Panc1 (cell line): ENCODE measurements at regions not wholly inside any gene's neighbourhood (a gene's known extent, or its start where the extent isn't known, plus 50 kb on each side); places are given as distances from the start of the nearest gene placed in this dataset.
"Not testable (repeated sequence)": the region's sequence is repeated elsewhere in the genome, so short reads cannot be mapped to it uniquely, and the experiment has no call there.

Source experiments
- ATAC-seq: fragments of 200-7000 bp; cut with Tn5 transposase; 2 replicates; pipeline ENCODE4 v1.9.1; 2020; ENCODE audit warnings: mild to moderate bottlenecking, moderate library complexity
- BruUV-seq: library from RNA; stranded (reverse); fragments of 400-500 nt; replicated peaks from 2 replicates; lab custom pipeline; 2021; lab: Mats Ljungman, UMichigan
- CTCF ChIA-PET: fragments of 300-600 bp; sonication (Branson Sonifier 250); formaldehyde crosslinking; loops from one replicate; lab custom pipeline; 2022; ENCODE audit warnings: antibody characterized with exemption; lab: Charles Lee
- POLR2A ChIA-PET: fragments of 300-600 bp; sonication (Branson Sonifier 250); formaldehyde crosslinking; loops from one replicate; lab custom pipeline; 2022; ENCODE audit warnings: antibody characterized with exemption; lab: Charles Lee
- DNase-seq: peaks from one replicate; pipeline ENCODE4 v3.0.0-alpha.2; 2010; ENCODE audit warnings: low read depth, low spot score
- H3K27ac ChIP-seq: 2 replicates; pipeline ENCODE4 v1.5.1; 2011; ENCODE audit warnings: mild to moderate bottlenecking, low read length, inconsistent platforms
- H3K27me3 ChIP-seq: fragments of 200-500 bp; sonication (Bioruptor generic); 2 replicates; pipeline ENCODE4 v1.6.0; 2014; ENCODE audit warnings: low read length, inconsistent platforms; ENCODE audit not compliant: control insufficient read depth, insufficient read depth
- H3K36me3 ChIP-seq: fragments of 200-500 bp; sonication (Bioruptor generic); 2 replicates; pipeline ENCODE4 v1.5.1; 2014; ENCODE audit warnings: inconsistent platforms, mild to moderate bottlenecking, low read length, moderate library complexity; ENCODE audit not compliant: control insufficient read depth, insufficient read depth
- H3K4me1 ChIP-seq: 2 replicates; pipeline ENCODE4 v1.5.1; 2011; ENCODE audit warnings: inconsistent platforms, mild to moderate bottlenecking, low read length, moderate library complexity; ENCODE audit not compliant: control insufficient read depth, insufficient read depth
- H3K4me3 ChIP-seq, 2 experiments: 2 replicates each; pipeline ENCODE4 v1.5.1; 2011 to 2012; ENCODE audit warnings: low read depth in 2 of 2, low read length in 2 of 2, mild to moderate bottlenecking in 2 of 2, inconsistent platforms in 1 of 2, moderate library complexity in 1 of 2
- H3K9me3 ChIP-seq: fragments of 200-500 bp; sonication (Bioruptor generic); 2 replicates; pipeline ENCODE4 v1.5.1; 2014; ENCODE audit warnings: low read depth, mild to moderate bottlenecking, inconsistent platforms, low read length, moderate library complexity; ENCODE audit not compliant: control insufficient read depth, insufficient read depth
- POLR2AphosphoS5 ChIP-seq: IDR thresholded peaks from 2 replicates; pipeline ENCODE4 v1.6.1; 2012; ENCODE audit warnings: mild to moderate bottlenecking, low read depth, low read length, moderate library complexity
- SIN3A ChIP-seq: IDR thresholded peaks from 2 replicates; pipeline ENCODE4 v1.6.1; 2012; ENCODE audit warnings: low read depth, mild to moderate bottlenecking, low read length, moderate library complexity, borderline replicate concordance; ENCODE audit not compliant: insufficient read depth
- TCF7L2 ChIP-seq: IDR thresholded peaks from 2 replicates; pipeline ENCODE4 v1.6.1; 2011; ENCODE audit warnings: mild to moderate bottlenecking, low read depth, low read length, inconsistent platforms
- in situ Hi-C: cut with HindIII; loops from 2 replicates; pipeline ENCODE4 v1.10.0; 2016; ENCODE audit warnings: low sequenced_read_pairs, low pct_unique_long_range_greater_than_20kb
- intact Hi-C: fragments of 100-400 bp; cut with micrococcal nuclease; formaldehyde crosslinking; loops from one replicate; pipeline ENCODE4 v1.10.0; 2022; ENCODE audit not compliant: unreplicated experiment
- TF ChIP-seq, protein P1 (sequence below), 2 experiments: IDR thresholded peaks; 2 replicates each; pipeline ENCODE4 v1.6.1; 2011 to 2012; ENCODE audit warnings: low read depth in 2 of 2, control low read depth in 1 of 2, low read length in 1 of 2, mild to moderate bottlenecking in 1 of 2, moderate library complexity in 1 of 2; ENCODE audit not compliant: insufficient read depth in 1 of 2
- TF ChIP-seq, protein P2 (sequence below): fragments of 450-650 bp; IDR thresholded peaks from 2 replicates; pipeline ENCODE4 v1.5.1; 2017; ENCODE audit warnings: mild to moderate bottlenecking

DNA sequence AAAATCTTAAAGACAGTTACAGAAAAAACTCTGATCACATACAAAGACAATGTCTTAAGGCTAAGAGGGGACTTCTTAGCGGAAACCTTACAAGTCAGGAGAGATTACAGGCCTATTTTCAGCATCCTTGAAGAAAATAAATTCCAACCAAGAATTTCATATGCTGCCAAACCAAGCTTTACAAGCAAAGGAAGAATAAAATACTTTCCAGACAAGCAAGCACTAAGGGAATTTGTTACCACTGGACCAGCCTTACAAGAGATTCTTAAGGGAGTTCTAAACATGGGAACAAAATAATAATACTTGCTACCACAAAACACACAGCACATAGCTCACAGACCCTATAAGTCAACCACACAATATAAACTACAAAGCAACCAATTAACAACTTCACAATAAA is 255.8 kb upstream of the ZFP42 start:
- DNase-seq, result no peak
- Histone ChIP-seq H3K27me3 (no peaks in the 10 kb centered on the region), H3K27ac (no peak overlapping the region), H3K4me3 (no peak overlapping the region), H3K9me3 (no peaks in the 10 kb centered on the region), H3K36me3 (no peaks in the 10 kb centered on the region), H3K4me1 (no peaks in the 10 kb centered on the region)
- intact Hi-C loops (no loop called here), in situ Hi-C loops (no loop called here)
- TF ChIP-seq POLR2AphosphoS5, result no peak
- no peak for TF ChIP-seq SIN3A
- TF ChIP-seq, protein P1, sequence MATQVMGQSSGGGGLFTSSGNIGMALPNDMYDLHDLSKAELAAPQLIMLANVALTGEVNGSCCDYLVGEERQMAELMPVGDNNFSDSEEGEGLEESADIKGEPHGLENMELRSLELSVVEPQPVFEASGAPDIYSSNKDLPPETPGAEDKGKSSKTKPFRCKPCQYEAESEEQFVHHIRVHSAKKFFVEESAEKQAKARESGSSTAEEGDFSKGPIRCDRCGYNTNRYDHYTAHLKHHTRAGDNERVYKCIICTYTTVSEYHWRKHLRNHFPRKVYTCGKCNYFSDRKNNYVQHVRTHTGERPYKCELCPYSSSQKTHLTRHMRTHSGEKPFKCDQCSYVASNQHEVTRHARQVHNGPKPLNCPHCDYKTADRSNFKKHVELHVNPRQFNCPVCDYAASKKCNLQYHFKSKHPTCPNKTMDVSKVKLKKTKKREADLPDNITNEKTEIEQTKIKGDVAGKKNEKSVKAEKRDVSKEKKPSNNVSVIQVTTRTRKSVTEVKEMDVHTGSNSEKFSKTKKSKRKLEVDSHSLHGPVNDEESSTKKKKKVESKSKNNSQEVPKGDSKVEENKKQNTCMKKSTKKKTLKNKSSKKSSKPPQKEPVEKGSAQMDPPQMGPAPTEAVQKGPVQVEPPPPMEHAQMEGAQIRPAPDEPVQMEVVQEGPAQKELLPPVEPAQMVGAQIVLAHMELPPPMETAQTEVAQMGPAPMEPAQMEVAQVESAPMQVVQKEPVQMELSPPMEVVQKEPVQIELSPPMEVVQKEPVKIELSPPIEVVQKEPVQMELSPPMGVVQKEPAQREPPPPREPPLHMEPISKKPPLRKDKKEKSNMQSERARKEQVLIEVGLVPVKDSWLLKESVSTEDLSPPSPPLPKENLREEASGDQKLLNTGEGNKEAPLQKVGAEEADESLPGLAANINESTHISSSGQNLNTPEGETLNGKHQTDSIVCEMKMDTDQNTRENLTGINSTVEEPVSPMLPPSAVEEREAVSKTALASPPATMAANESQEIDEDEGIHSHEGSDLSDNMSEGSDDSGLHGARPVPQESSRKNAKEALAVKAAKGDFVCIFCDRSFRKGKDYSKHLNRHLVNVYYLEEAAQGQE (IDR thresholded peaks at IDR 0.05; ENCODE audit: insufficient read depth in 1 of 2, low read depth in 2 of 2, low read length in 1 of 2), result no peak
- BruUV-seq, result no TSS peak
- ATAC-seq, result no peak
- POLR2A ChIA-PET, result no interaction called here
- CTCF ChIA-PET, result no interaction called here

DNA sequence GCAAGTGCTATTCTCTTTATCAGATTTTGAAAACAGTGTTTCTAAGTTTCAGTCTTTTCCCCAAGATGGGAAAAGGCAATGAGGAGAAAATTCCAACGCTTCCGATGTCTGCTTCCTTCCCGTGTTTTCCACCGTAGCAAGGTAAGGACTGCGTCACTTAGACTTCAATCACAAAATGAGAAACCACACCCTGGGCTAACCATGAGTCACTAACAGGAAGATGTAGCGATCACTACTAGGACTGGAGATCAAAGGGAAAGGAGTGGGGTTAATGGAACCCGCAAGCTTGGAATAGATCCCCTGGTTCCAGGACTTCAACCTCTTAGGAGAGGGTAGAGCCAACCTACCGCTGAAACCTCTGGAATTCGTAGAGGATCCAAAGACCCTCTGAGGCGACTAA is 250.7 kb upstream of the ZFP42 start:
- in situ Hi-C loops (no loop called here), intact Hi-C loops (no loop called here)
- H3K9me3 ChIP-seq, result no peaks in the 10 kb centered on the region
- no peak overlapping the region for H3K27ac ChIP-seq
- ChIA-PET CTCF (no interaction called here), POLR2A (no interaction called here)
- no TSS peak for BruUV-seq
- H3K27me3 ChIP-seq, result no peaks in the 10 kb centered on the region
- no peak for DNase-seq
- no peaks in the 10 kb centered on the region for H3K4me1 ChIP-seq
- no peaks in the 10 kb centered on the region for H3K36me3 ChIP-seq
- no peak overlapping the region for H3K4me3 ChIP-seq
- no peak for ATAC-seq
- TF ChIP-seq, protein P2, sequence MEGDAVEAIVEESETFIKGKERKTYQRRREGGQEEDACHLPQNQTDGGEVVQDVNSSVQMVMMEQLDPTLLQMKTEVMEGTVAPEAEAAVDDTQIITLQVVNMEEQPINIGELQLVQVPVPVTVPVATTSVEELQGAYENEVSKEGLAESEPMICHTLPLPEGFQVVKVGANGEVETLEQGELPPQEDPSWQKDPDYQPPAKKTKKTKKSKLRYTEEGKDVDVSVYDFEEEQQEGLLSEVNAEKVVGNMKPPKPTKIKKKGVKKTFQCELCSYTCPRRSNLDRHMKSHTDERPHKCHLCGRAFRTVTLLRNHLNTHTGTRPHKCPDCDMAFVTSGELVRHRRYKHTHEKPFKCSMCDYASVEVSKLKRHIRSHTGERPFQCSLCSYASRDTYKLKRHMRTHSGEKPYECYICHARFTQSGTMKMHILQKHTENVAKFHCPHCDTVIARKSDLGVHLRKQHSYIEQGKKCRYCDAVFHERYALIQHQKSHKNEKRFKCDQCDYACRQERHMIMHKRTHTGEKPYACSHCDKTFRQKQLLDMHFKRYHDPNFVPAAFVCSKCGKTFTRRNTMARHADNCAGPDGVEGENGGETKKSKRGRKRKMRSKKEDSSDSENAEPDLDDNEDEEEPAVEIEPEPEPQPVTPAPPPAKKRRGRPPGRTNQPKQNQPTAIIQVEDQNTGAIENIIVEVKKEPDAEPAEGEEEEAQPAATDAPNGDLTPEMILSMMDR, result no peak
- TF ChIP-seq SIN3A, result no peak
- TF ChIP-seq POLR2AphosphoS5, result no peak
- TF ChIP-seq TCF7L2, result no peak
- TF ChIP-seq, protein P1 (IDR thresholded peaks at IDR 0.05; ENCODE audit: insufficient read depth in 1 of 2, low read depth in 2 of 2, low read length in 1 of 2), result no peak

DNA sequence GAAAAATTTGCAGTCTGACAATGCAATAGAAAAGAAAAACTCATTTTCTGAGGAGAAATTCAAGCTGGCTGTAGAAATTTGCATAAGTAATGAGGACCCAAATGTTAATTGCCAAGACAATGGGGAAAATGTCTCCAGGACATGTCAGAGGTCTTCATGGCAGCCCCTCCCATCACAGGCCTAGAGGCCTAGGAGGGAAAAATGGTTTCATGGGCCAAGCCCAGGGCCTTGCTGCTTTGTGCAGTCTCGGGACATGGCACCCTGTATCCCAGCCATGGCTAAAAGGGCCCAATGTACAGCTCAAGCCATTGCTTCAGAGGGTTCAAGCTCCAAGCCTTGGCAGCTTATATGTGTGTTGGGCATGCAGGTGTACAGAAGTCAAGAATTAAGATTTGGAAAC is 244.9 kb upstream of the ZFP42 start:
- H3K27me3 ChIP-seq, POLR2A ChIA-PET, intact Hi-C loops, H3K4me1 ChIP-seq, CTCF ChIA-PET, H3K27ac ChIP-seq, ATAC-seq, BruUV-seq, H3K4me3 ChIP-seq, H3K36me3 ChIP-seq, H3K9me3 ChIP-seq, in situ Hi-C loops, DNase-seq: not testable (repeated sequence)
